IMR-90 (cell line): ENCODE measurements at regions not wholly inside any gene's neighbourhood (a gene's known extent, or its start where the extent isn't known, plus 50 kb on each side); places are given as distances from the start of the nearest gene placed in this dataset.

Experiments
- ATAC-seq: fragments of 200-7000 bp; cut with Tn5 transposase; 2 replicates; pipeline ENCODE4 v1.9.1; 2020; ENCODE audit warnings: low read depth, mild to moderate bottlenecking, moderate library complexity
- BruUV-seq: library from RNA; stranded (reverse); fragments of 400-500 nt; replicated peaks from 2 replicates; lab custom pipeline; 2021; lab: Mats Ljungman, UMichigan
- CTCF ChIA-PET: fragments of 300-600 bp; formaldehyde crosslinking; extraction: SDS; loops from one replicate; lab custom pipeline; 2021; ENCODE audit warnings: antibody characterized with exemption; lab: Yijun Ruan, JAX
- POLR2A ChIA-PET: fragments of 300-600 bp; sonication (Branson Sonifier 250); formaldehyde crosslinking; loops from one replicate; lab custom pipeline; 2022; ENCODE audit warnings: antibody characterized with exemption; ENCODE audit not compliant: unreplicated experiment; lab: Charles Lee
- DNase-seq: peaks from one replicate; pipeline ENCODE4 v3.0.0; 2013
- H2AFZ ChIP-seq: replicated peaks from 2 replicates; pipeline ENCODE3; 2013; ENCODE audit warnings: low read length, mild to moderate bottlenecking; ENCODE audit not compliant: poor library complexity
- H2AK5ac ChIP-seq: 2 replicates; pipeline ENCODE4 v1.6.1; 2013; ENCODE audit warnings: low read depth, low read length, inconsistent platforms
- H2AK9ac ChIP-seq: replicated peaks from 2 replicates; pipeline ENCODE3; 2013; ENCODE audit warnings: mild to moderate bottlenecking, low read depth, low read length, moderate library complexity; ENCODE audit not compliant: poor library complexity
- H2BK120ac ChIP-seq: 2 replicates; pipeline ENCODE4 v1.6.1; 2013; ENCODE audit warnings: low read depth, low read length, inconsistent platforms
- H2BK15ac ChIP-seq: 3 replicates; pipeline ENCODE4 v1.6.1; 2013; ENCODE audit warnings: low read depth, low read length, inconsistent platforms
- H2BK20ac ChIP-seq: 2 replicates; pipeline ENCODE4 v1.6.1; 2013; ENCODE audit warnings: low read depth, mild to moderate bottlenecking, inconsistent platforms, low read length, moderate library complexity
- H2BK5ac ChIP-seq: 2 replicates; pipeline ENCODE4 v1.6.1; 2013; ENCODE audit warnings: mild to moderate bottlenecking, low read depth, low read length, inconsistent platforms; ENCODE audit not compliant: poor library complexity, severe bottlenecking
- H3K14ac ChIP-seq: replicated peaks from 2 replicates; pipeline ENCODE4 v1.6.1; 2013; ENCODE audit warnings: low read depth, low read length, inconsistent platforms
- H3K18ac ChIP-seq: 2 replicates; pipeline ENCODE4 v1.6.1; 2013; ENCODE audit warnings: low read depth, low read length, control low read depth
- H3K23ac ChIP-seq: 2 replicates; pipeline ENCODE4 v1.6.1; 2013; ENCODE audit warnings: low read depth, low read length, inconsistent platforms
- H3K27ac ChIP-seq: 2 replicates; pipeline ENCODE4 v1.5.1; 2013; ENCODE audit warnings: mild to moderate bottlenecking, control low read depth, low read length; ENCODE audit not compliant: insufficient read depth
- H3K27me3 ChIP-seq: 2 replicates; pipeline ENCODE4 v1.6.1; 2013; ENCODE audit warnings: low read length; ENCODE audit not compliant: control insufficient read depth, insufficient read depth
- H3K36me3 ChIP-seq: 2 replicates; pipeline ENCODE4 v1.6.1; 2013; ENCODE audit warnings: low read length, mixed read lengths; ENCODE audit not compliant: control insufficient read depth, insufficient read depth
- H3K4ac ChIP-seq: 2 replicates; pipeline ENCODE4 v1.6.1; 2013; ENCODE audit warnings: low read depth, low read length, inconsistent platforms
- H3K4me1 ChIP-seq: 2 replicates; pipeline ENCODE4 v1.6.1; 2013; ENCODE audit warnings: low read length, mixed read lengths; ENCODE audit not compliant: control insufficient read depth, insufficient read depth
- H3K4me2 ChIP-seq: 2 replicates; pipeline ENCODE4 v1.6.1; 2013; ENCODE audit warnings: low read depth, mild to moderate bottlenecking, control low read depth, low read length, moderate library complexity
- H3K4me3 ChIP-seq: 2 replicates; pipeline ENCODE4 v1.5.1; 2013; ENCODE audit warnings: low read depth, mild to moderate bottlenecking, control low read depth, low read length, moderate library complexity; ENCODE audit not compliant: insufficient read depth
- H3K56ac ChIP-seq: 2 replicates; pipeline ENCODE4 v1.6.1; 2013; ENCODE audit warnings: low read length, inconsistent platforms; ENCODE audit not compliant: insufficient read depth; ENCODE audit errors: extremely low read depth
- H3K79me1 ChIP-seq, 2 experiments: 2 replicates each; pipeline ENCODE4 v1.6.1; 2013; ENCODE audit warnings: low read length in 2 of 2, inconsistent platforms in 1 of 2, low read depth in 1 of 2
- H3K9ac ChIP-seq: 2 replicates; pipeline ENCODE4 v1.6.1; 2013; ENCODE audit warnings: low read depth, low read length, control low read depth
- H3K9me1 ChIP-seq: 2 replicates; pipeline ENCODE4 v1.6.1; 2013; ENCODE audit warnings: low read length, inconsistent platforms; ENCODE audit not compliant: insufficient read depth
- H3K9me3 ChIP-seq: 2 replicates; pipeline ENCODE4 v1.6.1; 2013; ENCODE audit warnings: low read length; ENCODE audit not compliant: control insufficient read depth, insufficient read depth
- H4K20me1 ChIP-seq: 2 replicates; pipeline ENCODE4 v1.6.1; 2013; ENCODE audit warnings: low read length, inconsistent platforms; ENCODE audit not compliant: insufficient read depth
- H4K5ac ChIP-seq: 2 replicates; pipeline ENCODE4 v1.6.1; 2013; ENCODE audit warnings: mild to moderate bottlenecking, low read depth, low read length, control low read depth
- H4K8ac ChIP-seq, 2 experiments: 2 replicates each; pipeline ENCODE4 v1.6.1; 2013; ENCODE audit warnings: low read depth in 2 of 2, low read length in 2 of 2, control low read depth in 1 of 2, inconsistent platforms in 1 of 2
- H4K91ac ChIP-seq: 2 replicates; pipeline ENCODE4 v1.6.1; 2013; ENCODE audit warnings: low read depth, low read length, inconsistent platforms; ENCODE audit not compliant: insufficient read depth
- BHLHE40 ChIP-seq: fragments of 150-350 bp; IDR thresholded peaks from 2 replicates; pipeline ENCODE4 v1.6.1; 2016; ENCODE audit warnings: mild to moderate bottlenecking, low read depth, low read length
- CEBPB ChIP-seq: IDR thresholded peaks from 2 replicates; pipeline ENCODE4 v1.6.1; 2012; ENCODE audit warnings: low read depth, low read length, improper control_type of control experiment
- CHD1 ChIP-seq: IDR thresholded peaks from 2 replicates; pipeline ENCODE4 v1.6.1; 2012; ENCODE audit warnings: low read depth, low read length, improper control_type of control experiment
- CTCF ChIP-seq: conservative IDR thresholded peaks from 2 replicates; pipeline ENCODE4 v1.5.1; 2012; ENCODE audit warnings: mild to moderate bottlenecking, low read depth, low read length, improper control_type of control experiment
- ELK1 ChIP-seq: fragments of 150-350 bp; IDR thresholded peaks from 2 replicates; pipeline ENCODE4 v1.6.1; 2016; ENCODE audit warnings: low read depth, mild to moderate bottlenecking, low read length, moderate library complexity, borderline replicate concordance
- FOS ChIP-seq: fragments of 150-350 bp; IDR thresholded peaks from 2 replicates; pipeline ENCODE4 v1.6.1; 2016; ENCODE audit warnings: low read depth, low read length
- MAFK ChIP-seq: IDR thresholded peaks from 2 replicates; pipeline ENCODE4 v1.6.1; 2012; ENCODE audit warnings: low read depth, low read length, improper control_type of control experiment
- MAZ ChIP-seq: IDR thresholded peaks from 2 replicates; pipeline ENCODE4 v1.6.1; 2012; ENCODE audit warnings: low read depth, mild to moderate bottlenecking, low read length, improper control_type of control experiment, moderate library complexity, borderline replicate concordance
- MXI1 ChIP-seq: IDR thresholded peaks from 2 replicates; pipeline ENCODE4 v1.6.1; 2012; ENCODE audit warnings: low read depth, mild to moderate bottlenecking, low read length, moderate library complexity, borderline replicate concordance
- NFE2L2 ChIP-seq: fragments of 150-350 bp; IDR thresholded peaks from 2 replicates; pipeline ENCODE4 v1.6.1; 2016; ENCODE audit warnings: low read depth, mild to moderate bottlenecking, low read length
- POLR2A ChIP-seq: IDR thresholded peaks from 2 replicates; pipeline ENCODE4 v1.6.1; 2012; ENCODE audit warnings: mild to moderate bottlenecking, low read depth, low read length
- RAD21 ChIP-seq: IDR thresholded peaks from 2 replicates; pipeline ENCODE4 v1.6.1; 2012; ENCODE audit warnings: low read length, improper control_type of control experiment
- RCOR1 ChIP-seq: IDR thresholded peaks from 2 replicates; pipeline ENCODE4 v1.6.1; 2012; ENCODE audit warnings: mild to moderate bottlenecking, low read length, improper control_type of control experiment; ENCODE audit not compliant: insufficient replicate concordance
- RFX5 ChIP-seq: IDR thresholded peaks from 2 replicates; pipeline ENCODE4 v1.8.0; 2012; ENCODE audit warnings: low read depth, mild to moderate bottlenecking, low read length, moderate library complexity
- SMC3 ChIP-seq: fragments of 150-350 bp; IDR thresholded peaks from 2 replicates; pipeline ENCODE4 v1.6.1; 2016; ENCODE audit warnings: low read depth, mild to moderate bottlenecking, antibody characterized with exemption, low read length, moderate library complexity
- USF2 ChIP-seq: fragments of 150-350 bp; IDR thresholded peaks from 2 replicates; pipeline ENCODE4 v1.6.1; 2017; ENCODE audit warnings: mild to moderate bottlenecking, antibody characterized with exemption, low read length, low read depth
- WGBS, 2 experiments: methylation state at CpG; one replicate each; pipeline versions ENCODE4 v1.1.5 to v1.1.7; 2013; ENCODE audit warnings: missing lambda C conversion rate in 2 of 2; ENCODE audit not compliant: insufficient read length in 1 of 2; ENCODE audit errors: extremely low coverage in 2 of 2; 5-methylcytosine and 5-hydroxymethylcytosine counted together
- dilution Hi-C: fragments of 300-500 bp; cut with HindIII; formaldehyde crosslinking; loops from one replicate; pipeline ENCODE4 v1.14.3; 2018; ENCODE audit warnings: low sequenced_read_pairs; ENCODE audit not compliant: unreplicated experiment
- in situ Hi-C: fragments of 300-500 bp; cut with MboI; formaldehyde crosslinking; loops from 3 replicates; pipeline ENCODE4 v1.14.3; 2019; ENCODE audit warnings: low sequenced_read_pairs, inconsistent platforms, mixed read lengths
- intact Hi-C: fragments of 100-400 bp; cut with micrococcal nuclease; formaldehyde crosslinking; loops from 2 replicates; pipeline ENCODE4 v1.10.0; 2022

GRCh38 chr13:40503966-40504591 is 162.4 kb downstream of the FOXO1 start:
- Histone ChIP-seq H3K9ac (no peak overlapping the region), H2BK15ac (no peak overlapping the region), H2AK9ac (no peak overlapping the region), H3K9me3 (0 out of 2 replicates have a peak, but pooled peaks cover 2% of the 10 kb centered on the region), H3K4me1 (no peaks in the 10 kb centered on the region), H3K4me3 (no peak overlapping the region), H3K79me1 (no peaks in the 10 kb centered on the region), H3K4ac (no peak overlapping the region), H3K14ac (no peak overlapping the region), H2AFZ (no peak overlapping the region), H3K27ac (no peak overlapping the region), H3K56ac (no peak overlapping the region), H3K4me2 (no peak overlapping the region), H3K23ac (no peak overlapping the region), H4K5ac (no peak overlapping the region), H3K18ac (no peak overlapping the region), H2BK20ac (no peak overlapping the region), H4K8ac (no peak overlapping the region), H2BK5ac (no peak overlapping the region), H4K91ac (no peak overlapping the region), H2AK5ac (no peak overlapping the region), H3K27me3 (no peaks in the 10 kb centered on the region), H3K36me3 (no peaks in the 10 kb centered on the region), H4K20me1 (no peaks in the 10 kb centered on the region), H3K9me1 (no peaks in the 10 kb centered on the region), H2BK120ac (no peak overlapping the region)
- in situ Hi-C loops = no loop called here
- no peak for ATAC-seq
- BruUV-seq = no TSS peak
- WGBS, 2 experiments = 20% methylated on average over 1 of the region's 2 CpGs; no CpG with 5 or more reads in 1 of the 2 experiments
- ChIA-PET POLR2A (no interaction called here), CTCF (interaction anchor here (1.1 kb wide), 1 partner anchor 16 kb away, joined by 3 read pairs; no protein-coding TSS in a partner anchor)
- peak; percentile 25 for DNase-seq
- intact Hi-C loops = no loop called here
- TF ChIP-seq MXI1 = no peak
- no peak for TF ChIP-seq RCOR1
- TF ChIP-seq ELK1 = no peak
- TF ChIP-seq USF2 = no peak
- TF ChIP-seq RAD21 = no peak
- no peak for TF ChIP-seq CTCF
- no peak for TF ChIP-seq CHD1
- TF ChIP-seq RFX5 = no peak
- TF ChIP-seq SMC3 = no peak
- TF ChIP-seq MAZ = no peak
- no peak for TF ChIP-seq BHLHE40
- TF ChIP-seq NFE2L2 = no peak
- TF ChIP-seq FOS = no peak
- no peak for TF ChIP-seq POLR2A
- no peak for TF ChIP-seq CEBPB
- TF ChIP-seq MAFK = no peak
- dilution Hi-C loops = no loop called here
